ENCODE measurements at regions not wholly inside any gene's neighbourhood (a gene's known extent, or its start where the extent isn't known, plus 50 kb on each side); places are given as distances from the start of the nearest gene placed in this dataset.

DNA sequence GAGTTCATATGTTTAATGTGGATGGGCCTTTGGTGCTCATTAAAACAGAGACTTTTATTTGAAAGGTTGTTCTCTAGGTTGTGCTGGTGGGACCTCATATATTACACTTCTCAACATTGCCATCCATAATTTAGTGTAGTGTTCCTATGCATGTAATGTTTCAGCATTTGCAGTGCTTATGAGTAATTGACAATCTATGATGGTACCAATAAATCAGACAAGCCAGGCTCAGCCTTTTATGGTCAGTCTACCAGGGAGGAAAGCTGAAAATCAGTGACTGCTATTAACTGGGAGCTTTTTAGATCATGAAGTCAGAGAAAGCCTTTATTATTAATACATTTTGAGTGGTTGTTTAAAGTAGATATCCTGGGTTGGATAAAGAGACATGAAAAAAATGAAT, 120.1 kb upstream of the SLC28A3 start:
- no peak for ATAC-seq (ENCODE audit: low read depth in 2 of 2)
- Mint-ChIP-seq H3K4me3 (no peak overlapping the region), H3K36me3 (no peaks in the 10 kb centered on the region), H3K9me3 (peaks cover 0 to 7% (median 1%) of the 10 kb centered on the region in 7 donors), H3K27ac (no peak overlapping the region), H3K4me1 (no peaks in the 10 kb centered on the region), H3K27me3 (peaks cover 8% of the 10 kb centered on the region)
- Histone ChIP-seq H3K4me3 (ENCODE audit: low read depth, low read length) (no peak overlapping the region), H3K27ac (ENCODE audit: insufficient read depth, low read length, poor library complexity, severe bottlenecking) (no peak overlapping the region), H3K4me1 (ENCODE audit: control insufficient read depth, insufficient read depth, low read length, poor library complexity, severe bottlenecking) (no peaks in the 10 kb centered on the region), H3K27me3 (ENCODE audit: control insufficient read depth, insufficient read depth, low read length) (no peaks in the 10 kb centered on the region), H3K36me3 (ENCODE audit: control insufficient read depth, insufficient read depth, low read length) (no peaks in the 10 kb centered on the region), H3K9me3 (ENCODE audit: control insufficient read depth in 2 of 2, low read length in 2 of 2) (no peaks in the 10 kb centered on the region)
- no peak for DNase-seq

- Histone ChIP-seq H3K36me3 (ENCODE audit: control insufficient read depth, insufficient read depth, low read length) (no peaks in the 10 kb centered on the region), H3K9me3 (ENCODE audit: control insufficient read depth in 2 of 2, low read length in 2 of 2) (no peaks in the 10 kb centered on the region), H3K27ac (ENCODE audit: insufficient read depth, low read length, poor library complexity, severe bottlenecking) (no peak overlapping the region), H3K27me3 (ENCODE audit: control insufficient read depth, insufficient read depth, low read length) (no peaks in the 10 kb centered on the region), H3K4me1 (ENCODE audit: control insufficient read depth, insufficient read depth, low read length, poor library complexity, severe bottlenecking) (no peaks in the 10 kb centered on the region), H3K4me3 (ENCODE audit: low read depth, low read length) (no peak overlapping the region)
- DNase-seq (no peak), ATAC-seq (ENCODE audit: low read depth in 2 of 2) (no peak)
- peaks cover 5% of the 10 kb centered on the region for H3K27me3 Mint-ChIP-seq
- H3K4me3 Mint-ChIP-seq: no peak overlapping the region
- no peaks in the 10 kb centered on the region for H3K4me1 Mint-ChIP-seq
- H3K36me3 Mint-ChIP-seq: no peaks in the 10 kb centered on the region
- H3K27ac Mint-ChIP-seq: no peak overlapping the region
- H3K9me3 Mint-ChIP-seq: peaks cover 0 to 4% (median 1%) of the 10 kb centered on the region in 7 donors
These were observed 122.7 kb upstream of the SLC28A3 start for GRCh38 chr9:84463272-84463671.

DNA sequence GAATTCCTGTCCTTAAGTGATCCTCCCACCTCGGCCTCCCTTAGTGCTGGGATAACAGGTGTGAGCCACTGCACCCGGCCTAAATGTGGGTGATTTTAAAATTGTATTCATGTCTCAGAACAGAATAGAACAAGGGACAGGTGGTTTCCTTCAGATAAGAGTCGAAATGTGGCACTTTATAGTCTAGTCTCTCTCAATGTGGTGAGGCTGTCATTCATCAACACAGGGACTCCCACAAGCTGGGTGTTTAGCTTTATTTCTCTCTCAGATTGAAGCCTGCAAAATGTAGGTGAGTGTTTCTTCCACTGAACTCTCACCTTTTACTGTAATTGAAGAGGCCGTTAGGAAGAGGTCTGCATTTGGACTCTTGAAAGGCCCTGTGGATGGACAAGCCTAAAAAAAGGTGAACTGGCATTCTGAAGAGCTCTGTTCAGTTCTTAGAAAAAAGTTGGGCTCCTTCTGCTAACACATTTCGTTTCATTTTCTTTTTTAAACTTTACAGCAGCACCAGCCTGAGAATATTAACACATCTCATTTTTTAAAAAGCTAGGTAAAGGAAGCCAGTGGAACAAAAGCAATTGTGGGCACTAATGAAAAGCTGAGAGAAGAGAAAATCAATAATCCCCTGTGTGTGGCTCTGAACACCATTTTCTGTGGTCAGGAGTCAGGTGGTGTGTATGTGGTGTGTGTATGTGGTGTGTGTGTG, 126.2 kb upstream of the SLC28A3 start:
- H3K27ac ChIP-seq (ENCODE audit: insufficient read depth, low read length, poor library complexity, severe bottlenecking): no peak overlapping the region
- no peaks in the 10 kb centered on the region for H3K36me3 ChIP-seq (ENCODE audit: control insufficient read depth, insufficient read depth, low read length)
- no peak overlapping the region for H3K27ac Mint-ChIP-seq
- no peaks in the 10 kb centered on the region for H3K36me3 Mint-ChIP-seq
- H3K4me3 ChIP-seq (ENCODE audit: low read depth, low read length): no peak overlapping the region
- H3K27me3 Mint-ChIP-seq: no peaks in the 10 kb centered on the region
- ATAC-seq (ENCODE audit: low read depth in 2 of 2) (no peak), DNase-seq (no peak)
- H3K9me3 ChIP-seq (ENCODE audit: control insufficient read depth in 2 of 2, low read length in 2 of 2): no peaks in the 10 kb centered on the region
- H3K27me3 ChIP-seq (ENCODE audit: control insufficient read depth, insufficient read depth, low read length): no peaks in the 10 kb centered on the region
- H3K9me3 Mint-ChIP-seq: peaks cover 0 to 4% (median 0%) of the 10 kb centered on the region in 7 donors
- no peaks in the 10 kb centered on the region for H3K4me1 ChIP-seq (ENCODE audit: control insufficient read depth, insufficient read depth, low read length, poor library complexity, severe bottlenecking)
- no peaks in the 10 kb centered on the region for H3K4me1 Mint-ChIP-seq
- H3K4me3 Mint-ChIP-seq: no peak overlapping the region

- Histone ChIP-seq H3K4me3 (ENCODE audit: low read depth, low read length) (no peak overlapping the region), H3K27ac (ENCODE audit: insufficient read depth, low read length, poor library complexity, severe bottlenecking) (no peak overlapping the region), H3K36me3 (ENCODE audit: control insufficient read depth, insufficient read depth, low read length) (no peaks in the 10 kb centered on the region), H3K9me3 (ENCODE audit: control insufficient read depth in 2 of 2, low read length in 2 of 2) (no peaks in the 10 kb centered on the region), H3K27me3 (ENCODE audit: control insufficient read depth, insufficient read depth, low read length) (peaks cover 1% of the 10 kb centered on the region), H3K4me1 (ENCODE audit: control insufficient read depth, insufficient read depth, low read length, poor library complexity, severe bottlenecking) (no peaks in the 10 kb centered on the region)
- no peaks in the 10 kb centered on the region for H3K4me1 Mint-ChIP-seq
- no peaks in the 10 kb centered on the region for H3K27me3 Mint-ChIP-seq
- peaks cover 0 to 4% (median 0%) of the 10 kb centered on the region in 7 donors for H3K9me3 Mint-ChIP-seq
- H3K4me3 Mint-ChIP-seq: no peak overlapping the region
- H3K27ac Mint-ChIP-seq: no peak overlapping the region
- ATAC-seq (ENCODE audit: low read depth in 2 of 2) (no peak), DNase-seq (no peak)
- no peaks in the 10 kb centered on the region for H3K36me3 Mint-ChIP-seq
These were observed 131.3 kb upstream of the SLC28A3 start for GRCh38 chr9:84471816-84472215.

DNA sequence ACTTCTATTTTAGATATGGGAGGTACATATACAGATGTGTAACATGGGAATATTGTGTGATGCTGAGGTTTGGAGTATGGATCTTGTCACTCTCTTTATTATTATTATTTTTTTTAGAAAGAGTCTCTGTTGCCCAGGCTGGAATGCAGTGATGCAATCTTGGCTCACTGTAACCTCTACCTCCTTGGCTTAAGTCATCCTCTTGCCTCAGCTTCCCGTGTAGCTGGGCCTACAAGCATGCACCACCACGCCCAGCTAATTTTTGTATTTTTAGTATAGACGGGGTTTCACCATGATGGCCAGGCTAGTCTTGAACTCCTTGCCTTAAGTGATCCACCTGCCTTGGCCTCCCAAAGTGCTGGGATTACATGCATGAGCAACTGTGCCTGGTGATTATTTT, 138.4 kb upstream of the SLC28A3 start:
- no peak for ATAC-seq (ENCODE audit: low read depth in 2 of 2)
- H3K9me3 Mint-ChIP-seq: peaks cover 0 to 2% (median 0%) of the 10 kb centered on the region in 7 donors
- Histone ChIP-seq H3K36me3 (ENCODE audit: control insufficient read depth, insufficient read depth, low read length) (no peaks in the 10 kb centered on the region), H3K4me3 (ENCODE audit: low read depth, low read length) (no peak overlapping the region), H3K4me1 (ENCODE audit: control insufficient read depth, insufficient read depth, low read length, poor library complexity, severe bottlenecking) (no peaks in the 10 kb centered on the region), H3K27ac (ENCODE audit: insufficient read depth, low read length, poor library complexity, severe bottlenecking) (no peak overlapping the region), H3K9me3 (ENCODE audit: control insufficient read depth in 2 of 2, low read length in 2 of 2) (no peaks in the 10 kb centered on the region), H3K27me3 (ENCODE audit: control insufficient read depth, insufficient read depth, low read length) (no peaks in the 10 kb centered on the region)
- no peak overlapping the region for H3K27ac Mint-ChIP-seq
- no peak overlapping the region for H3K4me3 Mint-ChIP-seq
- DNase-seq: no peak
- no peaks in the 10 kb centered on the region for H3K4me1 Mint-ChIP-seq
- no peaks in the 10 kb centered on the region for H3K36me3 Mint-ChIP-seq
- peaks cover 1% of the 10 kb centered on the region for H3K27me3 Mint-ChIP-seq

DNA sequence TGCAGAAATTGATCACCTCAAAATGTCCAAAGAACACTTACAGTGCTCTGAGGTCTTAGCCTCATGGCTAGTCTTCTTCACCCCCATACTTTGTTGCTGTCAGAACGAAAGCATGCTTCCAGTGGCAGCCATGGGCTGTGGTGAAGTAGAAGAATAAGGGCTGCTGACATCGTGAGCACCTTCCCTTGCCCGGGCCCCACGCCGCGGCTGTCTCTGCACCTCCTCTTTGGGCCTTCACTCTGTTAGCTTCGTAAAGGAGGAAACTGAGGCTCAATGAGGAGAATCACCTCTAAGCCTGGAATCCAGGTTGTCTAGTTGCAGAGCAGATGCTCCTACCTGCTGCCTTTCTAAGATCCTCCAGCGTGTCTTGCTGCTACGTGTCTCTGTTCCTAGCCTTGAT, 139.5 kb upstream of the SLC28A3 start:
- H3K27me3 ChIP-seq (ENCODE audit: control insufficient read depth, insufficient read depth, low read length): no peaks in the 10 kb centered on the region
- Mint-ChIP-seq H3K9me3 (peaks cover 0 to 2% (median 0%) of the 10 kb centered on the region in 7 donors), H3K27me3 (peaks cover 5% of the 10 kb centered on the region), H3K4me1 (no peaks in the 10 kb centered on the region), H3K27ac (no peak overlapping the region), H3K36me3 (no peaks in the 10 kb centered on the region), H3K4me3 (no peak overlapping the region)
- H3K4me3 ChIP-seq (ENCODE audit: low read depth, low read length): no peak overlapping the region
- ATAC-seq (ENCODE audit: low read depth in 2 of 2) (no peak), DNase-seq (no peak)
- H3K9me3 ChIP-seq (ENCODE audit: control insufficient read depth in 2 of 2, low read length in 2 of 2): no peaks in the 10 kb centered on the region
- H3K36me3 ChIP-seq (ENCODE audit: control insufficient read depth, insufficient read depth, low read length): no peaks in the 10 kb centered on the region
- no peak overlapping the region for H3K27ac ChIP-seq (ENCODE audit: insufficient read depth, low read length, poor library complexity, severe bottlenecking)
- no peaks in the 10 kb centered on the region for H3K4me1 ChIP-seq (ENCODE audit: control insufficient read depth, insufficient read depth, low read length, poor library complexity, severe bottlenecking)

GRCh38 chr9:84481231-84481630, 140.7 kb upstream of the SLC28A3 start:
- no peaks in the 10 kb centered on the region for H3K27me3 ChIP-seq (ENCODE audit: control insufficient read depth, insufficient read depth, low read length)
- Mint-ChIP-seq H3K9me3 (peaks cover 0 to 4% (median 0%) of the 10 kb centered on the region in 7 donors), H3K36me3 (no peaks in the 10 kb centered on the region), H3K27me3 (peaks cover 5% of the 10 kb centered on the region), H3K4me3 (no peak overlapping the region), H3K27ac (no peak overlapping the region), H3K4me1 (no peaks in the 10 kb centered on the region)
- DNase-seq (no peak), ATAC-seq (ENCODE audit: low read depth in 2 of 2) (no peak)
- H3K36me3 ChIP-seq (ENCODE audit: control insufficient read depth, insufficient read depth, low read length): no peaks in the 10 kb centered on the region
- H3K9me3 ChIP-seq (ENCODE audit: control insufficient read depth in 2 of 2, low read length in 2 of 2): no peaks in the 10 kb centered on the region
- H3K4me3 ChIP-seq (ENCODE audit: low read depth, low read length): no peak overlapping the region
- no peaks in the 10 kb centered on the region for H3K4me1 ChIP-seq (ENCODE audit: control insufficient read depth, insufficient read depth, low read length, poor library complexity, severe bottlenecking)
- H3K27ac ChIP-seq (ENCODE audit: insufficient read depth, low read length, poor library complexity, severe bottlenecking): no peak overlapping the region

GRCh38 chr9:84481636-84482218, 141.2 kb upstream of the SLC28A3 start:
- Mint-ChIP-seq H3K4me1 (no peaks in the 10 kb centered on the region), H3K4me3 (no peak overlapping the region), H3K27me3 (peaks cover 5% of the 10 kb centered on the region), H3K36me3 (no peaks in the 10 kb centered on the region), H3K9me3 (peaks cover 0 to 4% (median 0%) of the 10 kb centered on the region in 7 donors), H3K27ac (no peak overlapping the region)
- no peak for DNase-seq
- no peaks in the 10 kb centered on the region for H3K9me3 ChIP-seq (ENCODE audit: control insufficient read depth in 2 of 2, low read length in 2 of 2)
- no peaks in the 10 kb centered on the region for H3K4me1 ChIP-seq (ENCODE audit: control insufficient read depth, insufficient read depth, low read length, poor library complexity, severe bottlenecking)
- H3K36me3 ChIP-seq (ENCODE audit: control insufficient read depth, insufficient read depth, low read length): no peaks in the 10 kb centered on the region
- H3K27me3 ChIP-seq (ENCODE audit: control insufficient read depth, insufficient read depth, low read length): no peaks in the 10 kb centered on the region
- ATAC-seq (ENCODE audit: low read depth in 2 of 2): no peak
- H3K27ac ChIP-seq (ENCODE audit: insufficient read depth, low read length, poor library complexity, severe bottlenecking): no peak overlapping the region
- H3K4me3 ChIP-seq (ENCODE audit: low read depth, low read length): no peak overlapping the region

Data from CD4-positive, CD25-positive, alpha-beta regulatory T cell (primary cell).